Stimulated activated CD4-positive, alpha-beta T cell treated with anti-CD3 and anti-CD28 coated beads, TNF-alpha, amount 100 ng/mL, for 24 hours (primary cell): ENCODE measurements at regions not wholly inside any gene's neighbourhood (a gene's known extent, or its start where the extent isn't known, plus 50 kb on each side); places are given as distances from the start of the nearest gene placed in this dataset.
"Not testable (repeated sequence)": the region's sequence is repeated elsewhere in the genome, so short reads cannot be mapped to it uniquely, and the experiment has no call there.

Source experiments
- DNase-seq, 3 experiments: peaks; one replicate each; pipeline ENCODE4 v3.0.0-alpha.2; 2020; ENCODE audit warnings: low read depth in 3 of 3

DNA sequence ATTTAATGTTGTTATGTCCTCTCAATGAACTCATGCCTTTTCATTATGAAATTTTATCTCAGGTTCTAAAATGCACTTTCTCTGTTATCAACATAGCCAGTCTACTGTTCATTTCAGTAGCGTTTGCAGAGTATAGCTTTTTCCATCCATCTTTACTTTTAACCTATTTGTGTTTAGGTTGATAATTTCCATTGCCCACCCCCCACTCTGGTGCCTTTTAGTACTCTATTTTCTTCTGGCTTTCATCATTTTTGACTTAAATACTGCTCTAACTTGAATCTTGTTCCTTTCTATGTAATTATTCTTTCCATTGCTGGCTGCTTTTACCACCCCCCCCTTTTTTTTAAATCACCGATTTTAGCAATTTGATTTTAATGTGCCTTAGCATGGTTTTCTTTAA, 585.0 kb upstream of the LRATD1 start:
- DNase-seq, result no peak

DNA sequence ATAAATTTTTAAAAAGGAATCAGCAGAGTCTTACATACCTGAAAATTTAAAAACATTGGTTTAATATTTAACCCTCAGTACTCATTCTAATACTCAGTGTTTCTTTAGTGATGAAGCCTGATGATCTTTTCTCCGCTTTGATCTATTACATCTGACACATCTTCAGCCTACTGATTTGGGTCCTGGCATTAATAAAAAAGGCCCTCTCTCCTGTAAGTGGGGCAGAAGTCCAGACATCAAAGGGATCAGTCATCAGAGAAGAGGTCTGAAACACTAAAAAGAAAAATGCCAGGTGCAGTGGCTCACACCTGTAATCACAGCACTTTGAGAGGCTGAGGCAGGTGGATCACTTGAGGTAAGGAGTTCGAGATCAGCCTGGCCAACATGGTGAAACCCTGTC, 581.1 kb upstream of the LRATD1 start:
- no peak for DNase-seq

DNA sequence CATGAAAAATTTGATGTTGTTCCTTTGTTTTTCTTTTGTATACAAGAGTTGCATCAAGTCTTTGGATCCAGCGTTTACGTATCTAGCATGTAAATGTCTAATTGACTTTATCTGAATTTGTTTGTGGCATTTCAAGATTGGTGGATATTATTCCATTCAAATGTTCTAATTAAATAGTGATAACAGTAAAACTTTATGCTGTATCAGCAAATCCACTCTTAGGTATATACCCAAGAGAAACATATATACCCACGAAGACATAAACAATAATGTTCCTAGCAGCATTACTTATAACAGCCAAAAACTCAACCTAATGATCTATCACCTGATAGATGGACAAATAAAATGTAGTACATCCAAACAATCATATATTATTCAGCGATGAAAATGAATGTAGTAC, 579.4 kb upstream of the LRATD1 start:
- DNase-seq, result no peak

DNA sequence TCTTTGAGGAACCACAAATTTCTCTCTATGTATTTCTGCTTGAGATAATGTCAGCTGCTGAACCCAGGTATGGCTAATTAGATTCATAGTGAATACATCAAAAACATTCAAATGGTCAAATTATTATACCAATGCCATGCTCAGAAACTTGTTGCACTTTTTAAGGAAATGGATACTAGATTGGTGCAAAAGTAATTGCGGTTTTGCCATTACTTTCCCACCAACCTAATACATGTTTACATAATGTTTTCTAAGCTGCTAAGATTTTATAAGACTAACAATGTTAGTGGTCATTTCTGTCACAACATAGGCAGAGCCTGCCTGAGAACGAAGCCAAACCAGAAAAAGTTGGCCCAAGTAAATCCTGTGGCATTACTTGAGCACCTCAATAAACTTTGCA, 568.2 kb upstream of the LRATD1 start:
- DNase-seq, result no peak

DNA sequence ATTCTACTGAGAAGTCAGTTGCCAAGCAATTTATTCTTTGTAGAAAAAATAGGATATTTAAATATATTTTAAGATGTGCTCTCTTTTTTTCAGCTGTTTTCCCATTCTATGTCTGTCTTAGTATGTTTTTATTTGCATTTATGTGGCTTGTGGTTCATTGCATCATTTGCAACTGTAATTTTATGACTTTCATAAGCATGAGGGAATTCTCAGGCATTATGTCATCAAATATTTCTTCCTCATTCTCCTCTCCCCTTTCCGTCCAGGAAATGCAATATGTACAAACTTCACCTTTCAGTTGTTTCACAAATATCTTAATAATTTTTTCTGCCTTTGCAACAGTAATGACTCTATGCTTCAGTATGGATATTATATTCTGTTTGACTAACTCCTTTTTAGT, 560.2 kb upstream of the LRATD1 start:
- no peak for DNase-seq

DNA sequence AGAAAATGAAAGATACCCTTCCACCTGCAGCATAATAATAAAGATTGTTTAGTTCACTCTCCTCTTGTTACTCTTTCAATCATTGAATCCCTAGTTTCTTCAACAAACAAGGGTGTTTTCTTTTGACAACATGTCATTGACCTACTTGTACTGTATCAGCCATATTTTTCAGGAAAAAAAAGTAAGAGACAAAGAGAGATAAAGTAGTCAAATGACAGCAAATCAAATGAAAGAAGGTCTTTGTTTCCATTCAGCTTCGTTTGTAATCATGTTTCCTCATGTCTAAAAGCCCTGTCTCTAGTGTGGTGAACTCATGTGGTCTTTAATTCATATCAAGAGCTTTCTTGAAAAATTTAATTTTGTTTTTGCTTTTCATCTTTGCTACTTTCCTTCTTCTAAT, 557.8 kb upstream of the LRATD1 start:
- DNase-seq, result no peak

DNA sequence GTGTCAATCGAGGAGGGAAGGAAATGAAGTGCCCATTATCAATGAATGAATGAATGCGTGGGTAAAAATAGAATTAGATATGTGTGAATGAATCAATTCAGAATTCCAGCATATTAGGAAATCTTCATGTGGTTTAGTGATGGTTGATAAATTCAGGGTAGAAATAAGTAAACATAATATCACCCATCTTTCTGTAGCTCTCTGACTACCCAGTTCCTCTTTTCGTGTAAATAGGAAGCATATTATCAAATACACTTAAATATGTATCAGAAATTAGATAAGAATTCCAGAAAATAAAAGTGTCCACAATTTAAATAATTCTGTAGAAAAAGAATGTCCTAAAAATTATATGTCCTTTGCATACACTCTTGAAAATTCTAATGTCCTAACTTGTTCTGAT, 552.9 kb upstream of the LRATD1 start:
- DNase-seq, result no peak

DNA sequence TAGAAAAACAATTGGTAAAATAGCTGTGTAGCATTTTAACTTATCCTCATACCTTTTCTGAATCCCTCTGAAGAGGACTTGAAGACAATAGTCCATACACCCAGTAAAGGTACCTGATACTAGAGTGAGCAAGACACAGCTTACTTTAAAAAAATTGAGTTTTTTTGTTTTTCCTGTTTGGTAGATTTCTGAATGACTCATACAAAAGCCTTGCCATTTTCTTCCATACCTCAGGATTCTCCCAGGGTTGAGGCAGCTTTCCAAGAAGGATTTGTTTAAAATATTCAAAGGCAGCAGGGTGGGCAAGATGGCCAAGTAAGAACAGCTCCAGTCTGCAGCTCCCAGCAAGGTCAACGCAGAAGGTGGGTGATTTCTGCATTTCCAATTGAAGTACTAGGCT, 551.0 kb upstream of the LRATD1 start:
- no peak for DNase-seq

DNA sequence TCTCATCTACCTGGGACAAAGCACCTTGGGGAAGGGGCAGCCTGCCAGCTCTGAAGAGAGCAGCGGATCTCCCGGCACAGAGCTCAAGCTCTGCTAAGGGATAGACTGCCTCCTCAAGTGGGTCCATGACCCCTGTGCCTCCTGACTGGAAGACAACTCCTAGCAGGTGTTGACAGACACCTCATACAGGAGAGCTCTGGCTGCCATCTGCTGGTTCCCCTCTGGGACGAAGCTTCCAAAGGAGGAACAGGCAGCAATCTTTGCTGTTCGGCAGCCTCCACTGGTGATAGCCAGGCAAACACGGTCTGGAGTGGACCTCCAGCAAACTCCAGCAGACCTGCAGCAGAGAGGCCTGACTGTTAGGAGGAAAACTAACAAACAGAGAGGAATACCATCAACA, 549.9 kb upstream of the LRATD1 start:
- DNase-seq, result no peak

DNA sequence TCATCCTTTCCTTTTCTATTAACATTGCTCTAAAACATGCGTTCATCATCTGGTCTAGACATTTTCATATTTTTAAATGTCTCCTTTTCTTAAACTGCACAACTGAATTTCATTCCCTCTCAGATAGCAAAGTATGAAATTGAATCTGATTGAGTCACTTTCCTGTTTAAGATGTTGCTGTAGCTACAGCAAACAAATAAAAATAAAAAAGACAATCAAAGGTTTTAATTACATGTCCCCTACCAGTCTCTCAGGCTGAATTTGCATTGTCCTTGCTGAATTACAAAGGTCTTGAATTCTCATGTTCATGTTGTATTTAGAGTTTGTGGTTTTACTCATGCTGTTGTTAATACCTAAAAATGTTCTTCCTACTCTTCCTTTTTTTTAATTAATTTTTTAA, 537.9 kb upstream of the LRATD1 start:
- DNase-seq, result no peak

DNA sequence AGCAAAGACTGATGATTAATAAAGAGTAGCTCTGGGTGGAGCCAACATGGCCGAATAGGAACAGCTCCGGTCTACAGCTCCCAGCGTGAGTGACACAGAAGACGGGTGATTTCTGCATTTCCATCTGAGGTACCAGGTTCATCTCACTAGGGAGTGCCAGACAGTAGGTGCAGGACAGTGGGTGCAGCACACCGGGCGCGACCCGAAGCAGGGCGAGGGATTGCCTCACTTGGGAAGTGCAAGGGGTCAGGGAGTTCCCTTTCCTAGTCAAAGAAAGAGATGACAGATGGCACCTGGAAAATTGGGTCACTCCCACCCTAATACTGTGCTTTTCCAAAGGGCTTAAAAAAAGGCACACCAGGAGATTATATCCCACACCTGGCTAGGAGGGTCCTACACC, 533.4 kb upstream of the LRATD1 start:
- DNase-seq, result not testable (repeated sequence)

DNA sequence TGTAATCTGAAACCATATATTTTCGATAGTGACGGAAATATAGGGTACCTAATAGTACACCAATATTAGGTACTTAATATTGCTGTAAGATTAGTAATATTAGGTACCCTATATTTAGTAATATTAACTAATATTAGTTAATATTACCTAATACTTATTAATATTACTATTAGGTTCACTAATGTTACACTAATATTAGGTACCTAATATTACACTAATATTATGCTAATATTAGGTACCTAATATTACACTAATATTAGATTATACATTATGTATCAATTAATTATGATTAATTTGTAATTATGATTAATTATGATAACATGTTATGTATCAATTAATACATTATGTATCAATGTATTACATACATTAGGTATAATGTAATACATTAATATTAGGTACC, 518.2 kb upstream of the LRATD1 start:
- no peak for DNase-seq

DNA sequence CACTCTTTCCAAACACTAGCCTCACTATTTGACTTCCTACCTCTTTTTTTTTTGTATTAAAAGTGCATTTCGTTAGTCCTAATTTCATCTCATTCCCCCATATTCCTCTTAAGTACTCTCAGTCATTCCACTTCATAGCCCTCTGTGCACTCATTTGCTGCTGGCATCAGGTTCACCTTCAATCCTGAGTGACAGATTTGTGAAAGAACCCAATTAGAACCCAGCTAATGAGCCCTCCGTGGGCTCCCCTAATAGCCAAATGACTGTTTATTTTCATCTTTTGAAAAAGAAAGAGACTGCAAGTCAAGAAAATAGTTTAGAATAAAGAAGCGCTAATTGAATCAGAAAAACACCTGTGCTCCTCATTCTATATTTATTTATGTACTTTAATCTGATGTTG, 512.1 kb upstream of the LRATD1 start:
- no peak for DNase-seq

DNA sequence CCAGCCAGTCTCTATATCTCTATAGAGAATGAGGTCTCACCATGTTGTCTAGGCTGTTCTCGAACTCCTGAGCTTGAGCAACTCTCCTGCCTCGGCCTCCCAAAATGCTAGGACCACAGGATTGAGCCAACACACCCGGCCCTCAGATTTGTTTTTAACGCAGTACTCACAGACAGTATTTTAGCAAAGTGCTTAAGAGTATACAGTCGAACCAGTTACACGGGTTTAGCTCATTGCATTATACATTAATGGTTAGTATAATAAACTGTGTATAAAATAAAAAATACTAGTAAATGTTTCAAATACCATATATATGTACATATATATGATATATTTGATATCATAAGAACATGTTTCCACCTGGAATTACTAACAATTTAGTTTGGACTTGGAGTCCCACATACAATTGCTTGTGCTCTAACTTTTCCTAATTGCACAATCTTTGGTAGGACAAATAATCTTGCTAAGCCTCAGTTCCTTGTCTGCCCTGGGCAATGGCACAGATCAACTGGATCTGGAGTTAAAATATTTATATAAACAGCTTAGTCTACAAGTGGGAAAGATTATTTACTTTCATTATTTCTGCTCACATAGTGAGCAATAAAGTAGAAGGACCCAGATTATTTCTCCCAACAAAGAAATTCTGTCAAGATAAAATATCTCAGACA, 508.9 kb upstream of the LRATD1 start:
- no peak for DNase-seq

DNA sequence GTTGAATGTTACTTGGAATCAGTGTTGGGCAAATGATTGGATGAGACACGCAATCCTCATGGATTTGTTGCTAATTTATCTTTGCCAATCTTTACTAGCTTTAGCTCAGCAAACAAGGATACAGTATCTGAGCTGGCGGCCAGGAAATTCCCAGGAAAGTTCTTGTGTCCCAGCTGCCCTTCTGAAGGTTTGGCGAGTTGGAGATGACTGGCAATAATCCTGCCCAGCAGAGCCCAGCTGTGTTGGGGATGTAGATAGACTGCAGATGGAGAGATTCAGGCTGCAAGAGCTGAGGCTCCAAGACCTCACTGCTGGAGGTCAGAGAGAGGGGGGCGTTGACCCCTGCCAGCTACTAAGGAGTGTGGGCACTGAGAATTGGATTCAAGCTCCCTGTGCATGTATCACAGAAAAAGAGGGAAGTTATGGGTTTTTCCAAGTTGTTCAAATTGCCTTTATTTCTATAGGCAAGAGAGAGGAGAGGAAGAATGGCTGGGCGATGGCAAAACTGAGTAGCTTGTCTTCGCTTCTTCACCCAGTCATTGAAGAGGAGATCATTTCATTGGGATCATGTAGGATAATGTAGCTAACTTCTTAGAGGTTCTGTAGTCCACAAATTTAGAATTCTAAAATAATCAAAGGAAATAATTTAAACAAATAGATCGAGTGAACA, 506.8 kb upstream of the LRATD1 start:
- DNase-seq, result no peak

DNA sequence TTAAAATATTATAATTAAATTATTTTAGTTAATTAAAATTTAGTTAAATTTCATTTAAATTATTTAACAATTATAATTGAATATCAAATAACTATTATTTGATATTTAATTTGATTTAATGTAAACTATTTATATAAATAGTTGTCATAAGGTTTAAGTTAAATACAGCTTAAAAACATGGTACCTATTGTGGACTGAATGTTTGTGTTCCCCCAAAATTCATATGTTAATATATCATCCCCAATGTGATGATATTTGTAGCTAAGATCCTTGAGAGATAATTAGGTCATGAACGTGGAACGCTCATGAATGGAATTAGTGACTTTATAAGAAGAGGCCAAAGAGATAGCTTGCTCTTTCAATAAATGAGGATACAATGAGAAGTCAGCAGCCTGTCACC, 505.7 kb upstream of the LRATD1 start:
- DNase-seq, result no peak

DNA sequence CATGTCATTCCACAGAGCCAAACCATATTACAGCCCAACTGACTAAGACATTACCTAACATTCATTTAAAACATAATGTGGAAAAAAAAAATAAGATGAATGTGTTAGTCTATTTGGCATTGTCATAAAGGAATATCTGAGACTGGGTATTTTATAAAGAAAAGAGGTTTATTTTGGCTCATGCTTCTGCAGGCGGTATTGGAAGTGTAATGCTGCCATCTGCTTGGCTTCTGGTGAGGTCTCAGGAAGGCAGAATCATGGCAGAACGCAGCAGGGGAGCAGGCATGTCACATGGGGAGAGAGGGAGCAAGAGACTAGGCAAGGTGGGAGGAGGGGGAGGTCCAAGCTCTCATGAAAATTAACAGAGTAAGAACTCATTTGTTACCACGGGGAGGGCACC, 504.8 kb upstream of the LRATD1 start:
- DNase-seq, result no peak

DNA sequence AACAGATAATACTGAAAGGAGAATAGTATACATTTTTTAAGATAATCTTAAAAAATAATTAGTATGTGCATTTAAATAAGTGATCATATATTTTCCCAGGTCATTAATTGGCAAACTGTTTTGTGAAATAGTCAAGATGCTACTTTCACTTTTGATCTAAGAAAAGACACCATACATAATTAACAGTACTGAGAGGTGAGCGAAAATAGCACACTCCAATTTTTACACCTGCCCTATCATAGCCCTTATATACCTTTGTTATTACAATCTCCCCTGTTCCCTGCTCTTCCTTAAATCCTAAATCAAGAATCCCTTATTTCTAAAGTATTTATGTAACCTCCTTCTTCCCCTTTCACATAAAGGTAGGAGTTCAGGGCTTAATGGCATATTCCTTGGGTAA, 500.1 kb upstream of the LRATD1 start:
- DNase-seq, result no peak

DNA sequence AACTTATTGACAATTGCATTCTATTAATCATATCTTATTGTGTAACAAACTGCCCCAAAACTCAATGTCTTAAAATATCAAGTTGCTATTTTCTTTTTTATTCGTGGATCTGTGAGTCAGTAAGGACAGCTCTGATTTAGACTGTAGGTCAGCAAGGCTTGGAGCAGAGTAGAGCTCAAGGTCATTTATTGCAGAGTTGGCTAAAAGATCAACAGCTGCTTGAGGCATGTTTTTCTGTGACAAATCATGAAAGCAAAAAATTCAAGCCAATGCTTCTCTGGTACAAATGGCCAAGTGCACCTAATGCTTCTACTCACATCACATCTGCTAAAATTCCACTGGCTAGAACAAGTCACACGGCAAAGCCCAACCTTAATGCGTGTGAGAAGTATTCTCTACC, 497.7 kb upstream of the LRATD1 start:
- no peak for DNase-seq

DNA sequence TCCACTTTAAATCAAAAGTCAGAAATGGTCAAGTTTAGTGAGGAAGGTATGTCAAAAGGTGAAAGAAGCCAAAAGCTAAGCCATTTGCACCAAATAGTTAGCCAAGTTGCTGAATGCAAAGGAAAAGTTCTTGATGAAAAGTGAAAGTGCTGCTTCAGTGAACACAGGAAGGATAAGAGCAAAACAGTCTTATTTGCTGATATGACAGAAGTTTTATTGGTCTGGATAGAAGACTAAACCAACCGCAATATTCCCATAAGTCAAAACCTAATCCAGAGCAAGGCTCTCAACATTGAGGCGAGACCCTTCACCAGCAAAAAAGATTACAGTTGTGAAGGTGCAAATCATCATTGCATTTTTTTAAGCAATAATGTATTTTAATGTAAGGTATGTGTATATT, 496.5 kb upstream of the LRATD1 start:
- no peak for DNase-seq

DNA sequence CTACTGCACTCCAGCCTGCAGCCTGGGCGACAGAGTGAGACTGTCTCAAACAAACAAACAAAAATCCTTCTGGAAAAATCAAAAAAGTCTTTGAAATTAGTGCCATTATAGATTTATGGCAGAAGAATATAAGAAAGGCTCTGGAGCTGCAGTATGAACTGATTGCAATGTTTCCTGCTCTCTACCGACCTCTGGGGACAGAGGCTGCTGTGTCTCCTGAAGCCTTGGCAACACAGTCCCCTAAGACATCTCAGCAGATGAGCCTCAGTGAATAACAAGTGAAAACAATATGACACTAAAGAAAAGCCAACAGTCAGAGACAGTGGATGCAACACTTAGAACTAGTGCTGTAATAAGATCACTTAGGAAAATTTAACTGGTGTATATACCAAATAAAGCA, 494.9 kb upstream of the LRATD1 start:
- no peak for DNase-seq

DNA sequence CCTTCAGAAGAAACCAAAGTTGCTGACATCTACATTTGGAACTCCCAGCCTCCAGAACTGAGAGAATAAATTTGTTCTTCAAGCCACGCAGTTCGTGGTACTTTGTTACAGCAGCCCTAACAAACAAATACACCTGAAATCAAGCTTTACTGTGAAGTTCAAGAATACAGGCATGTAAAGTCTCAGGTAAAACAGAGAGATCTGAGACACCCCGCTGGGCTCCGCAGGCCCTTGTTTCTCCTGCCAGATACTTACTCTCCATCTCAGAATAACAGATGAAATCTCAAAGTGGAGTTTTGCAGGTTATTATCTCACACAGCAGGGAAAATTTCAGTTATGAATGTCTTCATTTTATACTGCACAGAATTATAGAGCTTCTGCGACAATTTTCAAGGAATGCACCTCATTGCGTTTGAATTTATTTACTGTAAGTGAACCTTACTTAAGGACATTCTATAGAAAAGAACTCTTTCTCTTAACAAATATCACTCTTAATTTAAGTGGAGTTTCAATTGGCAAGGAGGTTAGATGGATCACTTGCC, 492.4 kb upstream of the LRATD1 start:
- no peak for DNase-seq

DNA sequence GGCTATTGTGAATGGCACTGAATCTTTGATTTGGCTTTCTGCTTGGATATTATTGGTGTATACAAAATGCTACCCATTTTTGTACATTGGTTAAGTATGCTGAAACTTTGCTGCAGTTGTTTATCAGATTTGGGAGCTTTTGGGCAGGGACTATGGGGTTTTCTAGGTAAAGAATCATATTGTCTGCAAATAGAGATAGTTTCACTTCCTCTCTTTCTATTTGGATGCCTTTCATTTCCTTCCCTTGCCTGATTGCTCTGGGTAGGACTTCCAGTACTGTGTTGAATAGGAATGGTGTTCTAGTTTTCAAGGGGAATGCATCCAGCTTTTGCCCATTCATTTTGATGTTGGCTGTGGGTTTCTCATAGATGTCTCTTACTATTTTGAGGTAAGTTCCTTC, 489.1 kb upstream of the LRATD1 start:
- DNase-seq, result no peak

DNA sequence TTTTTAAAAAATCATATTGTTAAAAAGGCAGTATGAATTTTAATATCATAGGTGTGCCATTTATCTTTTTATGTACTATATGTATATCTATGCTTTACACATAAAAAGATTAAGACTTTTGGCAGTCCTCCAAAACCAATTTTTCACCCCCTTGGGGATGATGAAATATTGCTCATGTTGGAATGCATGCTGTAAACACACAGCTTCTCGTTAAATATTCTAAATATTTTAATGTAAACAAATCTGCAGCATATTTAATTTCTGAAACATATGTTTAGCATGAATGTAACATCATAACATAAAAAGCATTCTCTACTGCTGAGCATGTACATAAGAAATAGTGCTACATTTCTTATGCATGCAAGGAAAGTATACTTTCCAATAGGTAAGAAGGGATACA, 484.3 kb upstream of the LRATD1 start:
- no peak for DNase-seq
